Vagina (tissue), 2 donors: ENCODE measurements at regions not wholly inside any gene's neighbourhood (a gene's known extent, or its start where the extent isn't known, plus 50 kb on each side); places are given as distances from the start of the nearest gene placed in this dataset.

ENCODE experiments used
- CTCF ChIP-seq, 3 experiments: fragments of 450-650 bp in 2 of 3; fragments of 200-600 bp in 1 of 3; sonication (generic) in 1 of 3; IDR thresholded peaks; one replicate each; pipeline ENCODE4 v1.5.1; 2017 to 2019; ENCODE audit warnings: antibody characterized with exemption in 3 of 3, mild to moderate bottlenecking in 2 of 3, moderate library complexity in 2 of 3
- POLR2A ChIP-seq, 2 donors: fragments of 450-650 bp; IDR thresholded peaks; one replicate each; pipeline ENCODE4 v1.6.1; 2017; ENCODE audit warnings: antibody characterized with exemption in 2 of 2, mild to moderate bottlenecking in 2 of 2, moderate library complexity in 2 of 2

GRCh38 chr6:105779110-105779509 is 307.0 kb upstream of the PRDM1 start:
- no peak for TF ChIP-seq CTCF (IDR thresholded peaks at IDR 0.05)
- TF ChIP-seq POLR2A (IDR thresholded peaks at IDR 0.05): no peak
